DOHH2 (cell line): ENCODE measurements at regions not wholly inside any gene's neighbourhood (a gene's known extent, or its start where the extent isn't known, plus 50 kb on each side); places are given as distances from the start of the nearest gene placed in this dataset.

Experiments used
- H3F3A ChIP-seq: fragments of 200-600 bp; sonication (generic), shearing (Covaris generic); 2 replicates; pipeline ENCODE4 v1.6.0; 2016; ENCODE audit warnings: antibody characterized with exemption, mild to moderate bottlenecking; ENCODE audit not compliant: control insufficient read depth, insufficient read depth
- H3K27ac ChIP-seq: fragments of 200-600 bp; sonication (generic); 2 replicates; pipeline ENCODE4 v1.5.1; 2014; ENCODE audit warnings: low read depth, mild to moderate bottlenecking, low read length, moderate library complexity
- H3K27me3 ChIP-seq: fragments of 200-600 bp; sonication (generic); 2 replicates; pipeline ENCODE4 v1.6.1; 2014; ENCODE audit warnings: mild to moderate bottlenecking, low read length, mixed read lengths; ENCODE audit not compliant: control insufficient read depth
- H3K36me3 ChIP-seq: fragments of 200-600 bp; sonication (generic); 2 replicates; pipeline ENCODE4 v1.6.1; 2014; ENCODE audit warnings: mild to moderate bottlenecking, low read length, moderate library complexity, mixed read lengths; ENCODE audit not compliant: control insufficient read depth
- H3K4me1 ChIP-seq: fragments of 200-600 bp; sonication (generic); 2 replicates; pipeline ENCODE4 v1.6.1; 2014; ENCODE audit warnings: mild to moderate bottlenecking, low read length, mixed read lengths; ENCODE audit not compliant: control insufficient read depth
- H3K4me2 ChIP-seq: fragments of 200-600 bp; sonication (generic); 2 replicates; pipeline ENCODE4 v1.6.0; 2014; ENCODE audit warnings: mild to moderate bottlenecking, low read length, moderate library complexity
- H3K4me3 ChIP-seq: fragments of 200-600 bp; sonication (generic); 2 replicates; pipeline ENCODE4 v1.5.1; 2014; ENCODE audit warnings: mild to moderate bottlenecking, low read length, mixed read lengths
- H3K79me2 ChIP-seq: fragments of 200-600 bp; sonication (generic); 2 replicates; pipeline ENCODE4 v1.6.1; 2014; ENCODE audit warnings: mild to moderate bottlenecking, low read length, mixed read lengths; ENCODE audit not compliant: control insufficient read depth
- H3K9me2 ChIP-seq: fragments of 200-600 bp; sonication (generic); replicated peaks from 2 replicates; pipeline ENCODE4 v1.6.1; 2014; ENCODE audit warnings: mild to moderate bottlenecking, low read length, mixed read lengths; ENCODE audit not compliant: control insufficient read depth
- H3K9me3 ChIP-seq: fragments of 200-600 bp; sonication (generic); 2 replicates; pipeline ENCODE4 v1.6.1; 2014; ENCODE audit warnings: antibody characterized with exemption, low read length, mixed read lengths; ENCODE audit not compliant: control insufficient read depth, insufficient read depth
- H4K20me1 ChIP-seq: fragments of 200-600 bp; sonication (generic); 2 replicates; pipeline ENCODE4 v1.6.0; 2014; ENCODE audit warnings: low read depth, mild to moderate bottlenecking, antibody characterized with exemption, low read length, moderate library complexity; ENCODE audit not compliant: control insufficient read depth, insufficient read depth
- CTCF ChIP-seq: fragments of 200-600 bp; sonication (generic); IDR thresholded peaks from one replicate; pipeline ENCODE4 v1.5.1; 2014; ENCODE audit warnings: antibody characterized with exemption, mild to moderate bottlenecking, low read depth, low read length; ENCODE audit not compliant: poor library complexity, severe bottlenecking
- EZH2phosphoT487 ChIP-seq: fragments of 200-600 bp; sonication (generic); IDR thresholded peaks from 2 replicates; pipeline ENCODE4 v1.6.1; 2017; ENCODE audit warnings: borderline replicate concordance, mild to moderate bottlenecking, antibody characterized with exemption, low read length, moderate library complexity, mixed read lengths

GRCh38 chr5:51039424-51040329 is 343.6 kb upstream of the ISL1 start:
- Histone ChIP-seq H3K27me3 (peaks cover 4% of the 10 kb centered on the region; the same call in 1 of the 2 replicates), H3K9me3 (no peaks in the 10 kb centered on the region), H4K20me1 (no peaks in the 10 kb centered on the region), H3K79me2 (no peaks in the 10 kb centered on the region), H3K4me2 (no peak overlapping the region), H3K9me2 (no peaks in the 10 kb centered on the region), H3K4me1 (no peaks in the 10 kb centered on the region), H3F3A (no peaks in the 10 kb centered on the region), H3K36me3 (no peaks in the 10 kb centered on the region), H3K27ac (no peak overlapping the region), H3K4me3 (no peak overlapping the region)
- no peak for TF ChIP-seq CTCF
- no peak for TF ChIP-seq EZH2phosphoT487

GRCh38 chr5:51043745-51044144 is 339.5 kb upstream of the ISL1 start:
- Histone ChIP-seq H3K9me2 (no peaks in the 10 kb centered on the region), H3K27me3 (peaks cover 4% of the 10 kb centered on the region; the same call in 1 of the 2 replicates), H3K9me3 (no peaks in the 10 kb centered on the region), H3K27ac (no peak overlapping the region), H3K79me2 (no peaks in the 10 kb centered on the region), H4K20me1 (no peaks in the 10 kb centered on the region), H3K4me2 (no peak overlapping the region), H3K4me3 (no peak overlapping the region), H3K36me3 (no peaks in the 10 kb centered on the region), H3K4me1 (no peaks in the 10 kb centered on the region), H3F3A (no peaks in the 10 kb centered on the region)
- TF ChIP-seq CTCF: no peak
- TF ChIP-seq EZH2phosphoT487: no peak

- no peak overlapping the region for H3K27ac ChIP-seq
- no peaks in the 10 kb centered on the region for H3K79me2 ChIP-seq
- H3K4me2 ChIP-seq: no peak overlapping the region
- no peak for TF ChIP-seq EZH2phosphoT487
- no peak for TF ChIP-seq CTCF
- no peaks in the 10 kb centered on the region for H3K9me2 ChIP-seq
- H4K20me1 ChIP-seq: no peaks in the 10 kb centered on the region
- H3K4me1 ChIP-seq: no peaks in the 10 kb centered on the region
- no peaks in the 10 kb centered on the region for H3K36me3 ChIP-seq
- H3K9me3 ChIP-seq: no peaks in the 10 kb centered on the region
- no peaks in the 10 kb centered on the region for H3K27me3 ChIP-seq
- H3F3A ChIP-seq: no peaks in the 10 kb centered on the region
- H3K4me3 ChIP-seq: no peak overlapping the region
Measured at GRCh38 chr5:51047369-51047768, 335.9 kb upstream of the ISL1 start.
